Hepatocyte (in vitro differentiated cells): ENCODE measurements at regions not wholly inside any gene's neighbourhood (a gene's known extent, or its start where the extent isn't known, plus 50 kb on each side); places are given as distances from the start of the nearest gene placed in this dataset.

ENCODE experiments used
- CTCF ChIP-seq: fragments of 200-600 bp; sonication (generic); IDR thresholded peaks from 2 replicates; pipeline ENCODE4 v1.5.1; 2016; ENCODE audit warnings: antibody characterized with exemption, mild to moderate bottlenecking; ENCODE audit not compliant: poor library complexity
- EZH2 ChIP-seq: fragments of 200-600 bp; sonication (generic); IDR thresholded peaks from 2 replicates; pipeline ENCODE4 v1.6.1; 2016; ENCODE audit warnings: antibody characterized with exemption, mild to moderate bottlenecking, borderline replicate concordance
- EZH2phosphoT487 ChIP-seq: fragments of 200-600 bp; sonication (generic); IDR thresholded peaks from one replicate; pipeline ENCODE4 v1.6.1; 2018; ENCODE audit warnings: antibody characterized with exemption, mild to moderate bottlenecking, low read depth, moderate library complexity; ENCODE audit not compliant: unreplicated experiment, severe bottlenecking

DNA sequence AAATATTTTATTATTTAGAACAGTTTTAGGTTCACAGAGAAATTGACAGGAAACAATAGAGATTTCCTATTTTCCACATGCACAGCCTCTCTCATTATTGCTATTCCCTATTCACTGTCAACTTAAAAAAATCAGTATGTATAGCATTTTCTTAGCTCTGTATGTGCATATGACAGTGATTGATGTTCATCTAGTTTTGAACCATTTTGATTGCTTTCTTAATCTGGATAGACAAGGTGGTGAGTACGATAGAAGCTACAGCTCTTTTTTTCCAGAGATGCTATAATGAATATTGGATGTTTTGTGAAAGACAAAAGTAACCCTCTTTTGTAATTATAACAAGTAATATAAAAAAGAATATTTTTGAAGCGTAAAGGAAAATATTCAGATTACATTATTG is 201.2 kb upstream of the ARRDC3 start:
- TF ChIP-seq CTCF (no peak), EZH2 (no peak), EZH2phosphoT487 (no peak)
